HG03039 (cell line): ENCODE measurements at regions not wholly inside any gene's neighbourhood (a gene's known extent, or its start where the extent isn't known, plus 50 kb on each side); places are given as distances from the start of the nearest gene placed in this dataset.
"Not testable (repeated sequence)": the region's sequence is repeated elsewhere in the genome, so short reads cannot be mapped to it uniquely, and the experiment has no call there.

Experiments used
- ATAC-seq: cut with Tn5 transposase; IDR thresholded peaks from one replicate; pipeline ENCODE4 v1.9.1; 2021; ENCODE audit warnings: mild to moderate bottlenecking, moderate library complexity; ENCODE audit not compliant: unreplicated experiment

GRCh38 chr3:24683090-24683489, 188.4 kb upstream of the THRB start:
- no peak for ATAC-seq

GRCh38 chr3:24683633-24684384, 189.2 kb upstream of the THRB start:
- ATAC-seq: no peak

GRCh38 chr3:24684506-24685023, 189.9 kb upstream of the THRB start:
- no peak for ATAC-seq

GRCh38 chr3:24686808-24687207, 192.2 kb upstream of the THRB start:
- no peak for ATAC-seq

GRCh38 chr3:24687671-24688070, 193.0 kb upstream of the THRB start:
- ATAC-seq: no peak

- ATAC-seq: no peak
These were observed 193.9 kb upstream of the THRB start for GRCh38 chr3:24688446-24689148.

GRCh38 chr3:24689353-24689752, 194.7 kb upstream of the THRB start:
- ATAC-seq: no peak

- no peak for ATAC-seq
These were observed 196.1 kb upstream of the THRB start for GRCh38 chr3:24690777-24691176.

GRCh38 chr3:24699078-24699477, 204.4 kb upstream of the THRB start:
- not testable (repeated sequence) for ATAC-seq

GRCh38 chr3:24704496-24704895, 209.8 kb upstream of the THRB start:
- no peak for ATAC-seq

GRCh38 chr3:24707936-24708335, 213.3 kb upstream of the THRB start:
- ATAC-seq: no peak

GRCh38 chr3:24709956-24710355, 215.3 kb upstream of the THRB start:
- ATAC-seq: no peak

GRCh38 chr3:24713516-24713915, 218.9 kb upstream of the THRB start:
- ATAC-seq: no peak

GRCh38 chr3:24714436-24714835, 219.8 kb upstream of the THRB start:
- ATAC-seq: no peak

- ATAC-seq: no peak
These were observed 220.6 kb upstream of the THRB start for GRCh38 chr3:24715171-24715792.

- ATAC-seq: no peak
These were observed 227.4 kb upstream of the THRB start for GRCh38 chr3:24722087-24722486.

- no peak for ATAC-seq
These were observed 231.0 kb upstream of the THRB start for GRCh38 chr3:24725514-24726255.

- ATAC-seq: no peak
These were observed 231.8 kb upstream of the THRB start for GRCh38 chr3:24726423-24726822.

GRCh38 chr3:24730173-24730572, 235.5 kb upstream of the THRB start:
- ATAC-seq: no peak

GRCh38 chr3:24734019-24734418, 239.4 kb upstream of the THRB start:
- ATAC-seq: no peak

GRCh38 chr3:24736701-24737100, 242.1 kb upstream of the THRB start:
- no peak for ATAC-seq
